ENCODE measurements at regions not wholly inside any gene's neighbourhood (a gene's known extent, or its start where the extent isn't known, plus 50 kb on each side); places are given as distances from the start of the nearest gene placed in this dataset.

DNA sequence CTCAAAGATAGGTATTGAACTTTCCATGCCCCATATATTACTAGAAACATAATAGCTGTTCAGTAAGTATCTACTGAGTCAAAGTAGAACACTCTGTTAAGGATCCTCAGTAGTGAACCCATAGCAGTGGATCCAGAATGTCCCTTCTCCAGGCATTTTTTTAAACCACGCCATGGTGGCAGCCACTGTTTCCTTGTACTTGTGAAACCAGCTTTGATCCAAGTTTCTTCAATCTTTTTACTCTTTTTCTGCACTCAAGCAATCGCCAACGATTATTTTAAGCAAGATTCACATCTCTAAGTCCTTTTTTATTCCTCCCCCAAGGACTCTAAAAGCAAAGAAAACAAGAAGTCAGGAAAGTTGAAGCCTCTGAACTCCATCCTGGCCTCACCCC, 291.2 kb upstream of the SLC14A2 start:
- Histone ChIP-seq H3K79me2 (ENCODE audit: insufficient read depth, low read depth) (no peaks in the 10 kb centered on the region), H3K27ac (no peak overlapping the region), H4K20me1 (ENCODE audit: insufficient read depth) (no peaks in the 10 kb centered on the region), H3K4me1 (ENCODE audit: low read depth, poor library complexity, severe bottlenecking) (no peaks in the 10 kb centered on the region), H3K36me3 (ENCODE audit: insufficient read depth) (no peaks in the 10 kb centered on the region), H3K9ac (no peak overlapping the region), H3K4me2 (no peak overlapping the region), H2AFZ (ENCODE audit: low read depth) (no peak overlapping the region), H3K27me3 (ENCODE audit: insufficient read depth, low read depth) (no peaks in the 10 kb centered on the region), H3K4me3 (IDR thresholded peaks at IDR 0.05; ENCODE audit: insufficient read depth, low read depth, low read length) (no peak overlapping the region)
- TF ChIP-seq, protein P1, sequence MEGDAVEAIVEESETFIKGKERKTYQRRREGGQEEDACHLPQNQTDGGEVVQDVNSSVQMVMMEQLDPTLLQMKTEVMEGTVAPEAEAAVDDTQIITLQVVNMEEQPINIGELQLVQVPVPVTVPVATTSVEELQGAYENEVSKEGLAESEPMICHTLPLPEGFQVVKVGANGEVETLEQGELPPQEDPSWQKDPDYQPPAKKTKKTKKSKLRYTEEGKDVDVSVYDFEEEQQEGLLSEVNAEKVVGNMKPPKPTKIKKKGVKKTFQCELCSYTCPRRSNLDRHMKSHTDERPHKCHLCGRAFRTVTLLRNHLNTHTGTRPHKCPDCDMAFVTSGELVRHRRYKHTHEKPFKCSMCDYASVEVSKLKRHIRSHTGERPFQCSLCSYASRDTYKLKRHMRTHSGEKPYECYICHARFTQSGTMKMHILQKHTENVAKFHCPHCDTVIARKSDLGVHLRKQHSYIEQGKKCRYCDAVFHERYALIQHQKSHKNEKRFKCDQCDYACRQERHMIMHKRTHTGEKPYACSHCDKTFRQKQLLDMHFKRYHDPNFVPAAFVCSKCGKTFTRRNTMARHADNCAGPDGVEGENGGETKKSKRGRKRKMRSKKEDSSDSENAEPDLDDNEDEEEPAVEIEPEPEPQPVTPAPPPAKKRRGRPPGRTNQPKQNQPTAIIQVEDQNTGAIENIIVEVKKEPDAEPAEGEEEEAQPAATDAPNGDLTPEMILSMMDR (conservative IDR thresholded peaks at IDR 0.05; ENCODE audit: low read depth, low read length) = no peak

- no peaks in the 10 kb centered on the region for H3K4me1 ChIP-seq (ENCODE audit: low read depth, poor library complexity, severe bottlenecking)
- H3K4me3 ChIP-seq (IDR thresholded peaks at IDR 0.05; ENCODE audit: insufficient read depth, low read depth, low read length) = no peak overlapping the region
- H3K27me3 ChIP-seq (ENCODE audit: insufficient read depth, low read depth) = no peaks in the 10 kb centered on the region
- H3K27ac ChIP-seq = no peak overlapping the region
- TF ChIP-seq, protein P1 (conservative IDR thresholded peaks at IDR 0.05; ENCODE audit: low read depth, low read length) = no peak
- no peaks in the 10 kb centered on the region for H3K36me3 ChIP-seq (ENCODE audit: insufficient read depth)
- no peak overlapping the region for H3K9ac ChIP-seq
- no peak overlapping the region for H3K4me2 ChIP-seq
- H3K79me2 ChIP-seq (ENCODE audit: insufficient read depth, low read depth) = no peaks in the 10 kb centered on the region
- no peak overlapping the region for H2AFZ ChIP-seq (ENCODE audit: low read depth)
- H4K20me1 ChIP-seq (ENCODE audit: insufficient read depth) = no peaks in the 10 kb centered on the region
Observed at GRCh38 chr18:45324495-45325113, 290.7 kb upstream of the SLC14A2 start.

- no peaks in the 10 kb centered on the region for H3K4me1 ChIP-seq (ENCODE audit: low read depth, poor library complexity, severe bottlenecking)
- H2AFZ ChIP-seq (ENCODE audit: low read depth) = no peak overlapping the region
- H4K20me1 ChIP-seq (ENCODE audit: insufficient read depth) = no peaks in the 10 kb centered on the region
- no peak overlapping the region for H3K9ac ChIP-seq
- no peak overlapping the region for H3K4me3 ChIP-seq (IDR thresholded peaks at IDR 0.05; ENCODE audit: insufficient read depth, low read depth, low read length)
- no peaks in the 10 kb centered on the region for H3K79me2 ChIP-seq (ENCODE audit: insufficient read depth, low read depth)
- no peak overlapping the region for H3K27ac ChIP-seq
- no peaks in the 10 kb centered on the region for H3K27me3 ChIP-seq (ENCODE audit: insufficient read depth, low read depth)
- no peak overlapping the region for H3K4me2 ChIP-seq
- TF ChIP-seq, protein P1 (conservative IDR thresholded peaks at IDR 0.05; ENCODE audit: low read depth, low read length) = no peak
- H3K36me3 ChIP-seq (ENCODE audit: insufficient read depth) = no peaks in the 10 kb centered on the region
Observed at GRCh38 chr18:45325778-45326177, 289.5 kb upstream of the SLC14A2 start.

GRCh38 chr18:45326505-45326904, 288.8 kb upstream of the SLC14A2 start:
- H3K36me3 ChIP-seq (ENCODE audit: insufficient read depth) = no peaks in the 10 kb centered on the region
- H3K9ac ChIP-seq = no peak overlapping the region
- no peak overlapping the region for H3K27ac ChIP-seq
- H3K79me2 ChIP-seq (ENCODE audit: insufficient read depth, low read depth) = no peaks in the 10 kb centered on the region
- H2AFZ ChIP-seq (ENCODE audit: low read depth) = no peak overlapping the region
- H3K4me3 ChIP-seq (IDR thresholded peaks at IDR 0.05; ENCODE audit: insufficient read depth, low read depth, low read length) = no peak overlapping the region
- H4K20me1 ChIP-seq (ENCODE audit: insufficient read depth) = no peaks in the 10 kb centered on the region
- H3K27me3 ChIP-seq (ENCODE audit: insufficient read depth, low read depth) = no peaks in the 10 kb centered on the region
- no peaks in the 10 kb centered on the region for H3K4me1 ChIP-seq (ENCODE audit: low read depth, poor library complexity, severe bottlenecking)
- no peak overlapping the region for H3K4me2 ChIP-seq
- TF ChIP-seq, protein P1 (conservative IDR thresholded peaks at IDR 0.05; ENCODE audit: low read depth, low read length) = no peak

Data from KMS-11 (cell line).